Right ventricle myocardium inferior (tissue), 1 donor: ENCODE measurements at regions not wholly inside any gene's neighbourhood (a gene's known extent, or its start where the extent isn't known, plus 50 kb on each side); places are given as distances from the start of the nearest gene placed in this dataset.
"Not testable (repeated sequence)": the region's sequence is repeated elsewhere in the genome, so short reads cannot be mapped to it uniquely, and the experiment has no call there.

Experiments used
- ATAC-seq: fragments of 200-7000 bp; cut with Tn5 transposase; one replicate; pipeline ENCODE4 v1.9.1; 2020; ENCODE audit warnings: mild to moderate bottlenecking, moderate library complexity
- DNase-seq: peaks from one replicate; pipeline ENCODE4 v3.0.0; 2021; ENCODE audit errors: missing footprints
- intact Hi-C: fragments of 100-400 bp; cut with DNase I; formaldehyde crosslinking; loops from one replicate; pipeline ENCODE4 v1.11.0; 2022
- donor health status: DM: no; HTN: yes; CAD: no; lungs with severe emphysema.

DNA sequence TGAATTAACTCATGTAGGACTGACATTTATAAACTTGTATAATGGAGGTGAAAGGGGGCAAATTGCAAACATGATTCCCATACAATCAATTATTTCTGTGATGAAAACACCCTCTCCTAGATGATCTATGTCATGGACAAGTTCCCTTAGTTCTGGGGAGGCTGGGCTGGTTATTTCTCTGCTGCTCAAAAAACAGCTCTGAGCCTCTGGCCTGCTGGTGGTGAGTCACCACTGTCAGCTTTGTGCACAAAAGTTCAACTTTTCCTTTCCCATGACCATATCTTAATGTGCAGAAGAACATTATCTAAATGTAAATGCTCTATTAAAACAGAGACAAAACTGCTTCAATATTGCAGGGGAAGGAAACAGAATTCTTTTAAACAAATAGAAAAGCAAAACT is 85.0 kb downstream of the HMHB1 start:
- DNase-seq (no peak), ATAC-seq (no peak)
- intact Hi-C loops, result no loop called here

DNA sequence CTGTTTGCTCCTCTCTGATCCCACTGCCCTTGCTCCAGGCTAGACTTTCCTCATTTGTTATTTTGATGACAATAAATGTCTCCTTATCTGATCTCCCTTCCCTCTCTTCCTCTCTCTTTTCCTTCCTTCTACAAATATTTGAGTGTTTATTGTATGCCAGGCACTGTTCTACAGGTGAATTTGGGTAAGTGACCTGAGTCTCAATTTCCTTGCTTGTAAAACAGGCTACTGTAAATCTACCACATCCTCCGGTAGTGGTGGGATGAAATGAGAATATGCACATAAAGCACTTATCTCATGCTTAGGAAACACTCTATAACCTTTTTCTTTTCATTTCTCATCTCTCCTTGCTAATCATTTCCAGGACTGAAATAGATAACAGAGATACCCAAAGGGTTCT is 86.4 kb downstream of the HMHB1 start:
- intact Hi-C loops, result no loop called here
- ATAC-seq (no peak), DNase-seq (no peak)

DNA sequence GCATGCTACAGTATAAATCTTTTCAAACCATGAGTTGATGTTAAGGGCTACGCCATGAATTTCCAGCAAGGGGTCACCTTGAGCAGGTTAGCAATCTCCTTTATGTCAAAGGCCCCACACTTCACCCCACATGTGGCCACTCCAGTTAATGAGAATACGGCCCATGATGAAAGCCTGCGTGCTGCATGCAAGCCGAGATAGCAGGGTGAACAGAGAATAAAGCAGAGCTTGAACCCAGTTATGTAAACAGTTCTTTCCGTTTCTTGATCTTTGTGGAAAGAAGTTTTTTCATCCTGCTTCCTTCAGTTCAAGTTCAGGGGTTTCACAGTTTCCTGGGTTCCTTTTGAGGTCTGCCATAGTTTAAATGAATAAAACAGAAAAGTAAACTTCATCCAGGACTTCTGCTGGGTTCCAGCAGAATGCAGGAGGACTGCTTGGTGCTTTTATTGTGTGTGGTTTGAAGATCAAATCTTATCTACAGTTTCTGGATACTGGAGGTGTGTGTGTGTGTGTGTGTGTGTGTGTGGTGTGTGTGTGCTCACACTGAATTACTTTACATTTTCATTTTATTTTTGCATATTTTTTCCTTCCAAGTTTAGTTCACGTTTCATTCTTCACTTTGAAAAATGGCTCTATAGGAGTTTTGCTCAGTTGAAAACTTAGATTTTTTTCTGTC is 87.1 kb downstream of the HMHB1 start:
- DNase-seq (no peak), ATAC-seq (no peak)
- intact Hi-C loops, result no loop called here

DNA sequence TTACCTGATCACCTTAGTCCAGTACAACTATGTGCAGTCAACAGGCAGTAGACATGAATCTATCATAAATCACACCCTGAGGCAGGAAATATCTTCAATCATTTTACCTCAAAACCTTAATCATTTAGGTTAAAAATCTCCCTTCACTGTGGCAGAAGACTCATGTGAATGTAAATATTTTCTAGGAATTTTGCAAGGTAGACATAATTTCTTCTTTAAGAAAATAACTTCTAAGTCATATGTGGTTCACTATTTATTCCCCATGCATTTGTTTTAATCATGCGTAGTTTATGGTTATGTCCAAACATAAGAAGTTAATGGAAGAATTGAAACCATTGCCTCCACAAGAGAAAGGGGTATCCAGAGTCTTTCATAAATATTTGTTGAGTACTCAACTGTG is 97.0 kb downstream of the HMHB1 start:
- DNase-seq (no peak), ATAC-seq (no peak)
- intact Hi-C loops, result no loop called here

DNA sequence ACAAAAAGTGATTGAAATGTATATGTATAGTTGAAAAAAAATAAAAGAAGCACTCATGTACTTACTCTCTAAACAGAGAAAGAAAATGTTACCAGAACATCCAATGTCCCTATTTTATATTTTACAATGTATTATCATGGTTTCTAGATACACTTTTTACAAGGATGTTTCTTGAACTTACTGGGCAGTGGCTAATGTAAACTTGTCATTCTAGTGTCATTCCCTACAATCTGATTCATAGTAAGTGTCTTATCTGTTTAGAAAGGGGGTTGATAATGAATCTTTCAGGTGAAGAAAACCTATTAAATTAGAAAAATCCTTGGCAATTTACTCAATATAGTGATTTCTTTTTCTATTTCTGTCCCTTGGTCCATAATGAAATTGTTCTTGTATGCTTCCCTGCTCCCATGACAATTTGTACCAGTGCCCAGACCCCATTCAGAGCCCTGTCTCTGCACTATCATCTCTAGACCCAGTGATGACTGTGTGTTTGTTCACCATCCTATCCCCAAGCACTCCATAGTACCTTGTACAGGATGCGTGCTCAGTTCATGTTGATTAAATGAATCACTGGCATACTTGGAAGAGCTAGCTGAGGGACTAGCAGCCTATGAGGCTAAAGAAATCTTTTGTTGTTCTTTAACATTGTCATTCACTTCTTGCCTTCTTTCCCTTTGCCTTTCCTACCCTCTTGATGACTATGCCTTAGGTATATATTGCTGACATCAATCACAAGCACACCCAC is 101.2 kb downstream of the HMHB1 start:
- DNase-seq, result no peak
- intact Hi-C loops, result no loop called here
- no peak for ATAC-seq

DNA sequence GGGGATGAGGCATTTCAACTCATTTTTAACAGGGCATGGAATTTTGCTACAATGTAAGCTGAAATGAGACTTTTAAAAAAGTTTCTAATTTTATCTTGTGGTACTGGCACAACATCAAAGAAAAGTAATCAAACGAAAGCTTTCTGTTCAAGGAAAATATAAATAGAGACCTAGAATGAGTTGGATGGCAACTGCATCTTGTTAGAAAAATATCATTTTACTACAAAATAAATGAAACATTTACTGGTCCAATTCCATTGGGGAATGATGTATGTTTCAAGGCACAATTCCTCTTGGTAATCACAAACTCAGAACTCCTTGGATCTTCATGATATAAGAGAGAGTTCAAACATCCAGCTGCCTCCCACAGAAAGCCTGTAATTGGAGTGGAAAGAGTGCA is 102.8 kb downstream of the HMHB1 start:
- ATAC-seq (no peak), DNase-seq (no peak)
- intact Hi-C loops, result no loop called here

DNA sequence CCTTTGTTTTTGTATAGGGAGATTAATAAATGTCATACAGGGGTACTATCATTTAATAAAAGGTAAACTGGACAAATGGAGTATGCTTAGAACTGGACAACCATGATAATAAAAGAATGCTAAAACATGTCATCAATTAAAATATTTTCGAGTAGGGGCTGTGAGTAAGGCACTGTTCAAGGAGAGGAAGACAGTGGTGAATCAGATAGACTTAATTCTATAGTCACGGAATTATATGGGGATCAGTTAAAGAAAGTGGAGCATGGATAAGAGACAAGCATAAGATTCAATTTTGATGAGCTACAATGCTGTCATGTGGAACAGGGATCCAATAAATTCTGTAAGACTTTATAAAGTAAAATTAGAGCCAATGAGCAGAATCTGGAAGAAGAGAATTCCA is 104.5 kb downstream of the HMHB1 start:
- DNase-seq (no peak), ATAC-seq (no peak)
- intact Hi-C loops, result no loop called here

DNA sequence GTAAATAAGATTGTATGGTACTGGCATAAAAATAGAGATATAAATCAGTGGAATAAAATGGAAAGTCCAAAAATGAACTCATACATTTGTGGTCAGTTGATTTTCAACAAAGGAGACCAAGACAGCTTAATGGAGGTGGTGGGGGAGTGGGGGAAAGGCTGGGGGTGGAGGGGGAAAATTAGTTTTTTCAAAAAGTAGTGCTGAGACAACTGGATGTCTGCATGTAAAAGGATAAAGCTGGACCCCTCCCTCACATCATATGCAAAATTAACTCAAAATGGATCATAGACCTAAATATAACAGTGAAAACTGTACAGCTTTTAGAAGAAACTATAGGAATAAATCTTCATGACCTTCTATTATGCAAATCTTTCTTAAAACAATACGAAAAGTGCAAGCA is 107.0 kb downstream of the HMHB1 start:
- no peak for ATAC-seq
- intact Hi-C loops, result no loop called here

DNA sequence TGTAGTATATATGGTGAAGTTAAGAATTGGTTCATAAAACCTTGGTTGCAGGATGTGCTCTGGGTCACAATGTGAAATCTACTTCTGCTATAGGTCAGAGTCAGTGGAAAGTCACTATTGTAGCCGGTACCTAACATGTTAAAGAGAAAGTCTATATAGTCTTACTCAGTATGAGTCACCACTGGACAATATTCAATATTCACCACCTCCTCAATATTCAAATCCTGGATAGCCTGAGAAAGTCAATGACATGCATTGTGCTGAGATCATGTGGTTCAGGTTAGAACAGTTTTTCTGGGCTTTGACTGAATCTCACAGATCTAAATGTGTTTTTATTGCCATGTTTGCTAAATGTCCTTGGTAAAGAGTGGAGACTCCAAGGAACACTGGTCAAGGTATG is 108.8 kb downstream of the HMHB1 start:
- intact Hi-C loops, result no loop called here
- ATAC-seq (no peak), DNase-seq (no peak)

More for the DNA sequence above, 107.0 kb downstream of the HMHB1 start:
- no peak for DNase-seq

DNA sequence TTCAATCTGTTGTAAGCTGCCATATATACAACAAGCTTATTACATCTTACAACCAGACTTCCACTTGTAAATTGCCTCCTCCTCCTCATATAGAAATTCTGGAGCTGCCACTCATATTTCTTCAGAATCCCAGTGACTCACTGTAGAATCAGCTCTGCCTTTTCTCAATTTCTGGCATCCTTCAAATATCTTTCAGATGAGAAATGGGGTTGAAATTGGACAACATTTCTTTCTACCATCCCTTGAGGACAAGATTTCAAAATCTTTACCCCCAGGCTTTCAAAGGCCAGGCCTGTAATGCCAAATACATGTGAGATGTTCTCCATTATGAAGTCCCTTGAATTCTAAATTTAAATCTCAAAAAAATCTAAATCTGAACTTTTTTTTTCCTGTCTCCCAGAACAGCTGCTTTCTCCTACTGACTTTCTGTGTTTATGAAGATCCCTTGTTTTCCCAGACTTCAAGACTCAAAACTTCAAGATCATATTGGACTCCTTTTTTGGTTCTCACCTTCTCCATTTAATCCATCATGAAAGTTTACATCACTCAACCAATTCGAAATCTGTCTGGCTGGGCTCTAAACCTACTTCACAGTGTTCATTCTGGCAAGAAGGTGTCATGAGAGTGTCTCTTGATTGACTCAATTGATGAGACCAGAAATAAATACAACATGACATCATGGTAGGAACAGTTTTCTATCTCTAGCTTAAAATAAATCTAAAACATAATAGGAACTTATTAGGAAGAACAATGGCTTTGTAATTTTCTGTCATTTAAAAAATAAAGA is 109.8 kb downstream of the HMHB1 start:
- ATAC-seq, result peak; percentile 68
- intact Hi-C loops, result no loop called here
- DNase-seq, result no peak

DNA sequence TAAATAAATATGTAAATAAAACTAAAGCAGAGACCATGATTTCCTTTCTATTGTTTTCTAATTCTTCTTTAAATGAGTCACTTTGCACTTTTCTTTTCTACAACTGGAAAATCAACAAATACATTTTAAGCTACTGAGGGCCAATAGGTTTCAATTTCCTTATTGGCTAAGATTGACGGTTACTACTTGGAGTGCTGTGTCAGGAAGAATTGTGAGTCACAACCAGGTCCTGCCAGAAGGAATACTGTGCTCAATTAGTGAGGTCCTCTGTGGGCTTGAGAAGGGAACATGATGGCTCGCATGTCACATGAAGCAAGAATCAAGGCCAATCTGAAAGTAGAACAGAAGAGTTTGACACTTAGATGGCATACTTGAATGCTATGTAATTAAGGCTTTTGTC is 110.8 kb downstream of the HMHB1 start:
- no peak for DNase-seq
- ATAC-seq, result peak; percentile 89
- intact Hi-C loops, result no loop called here

DNA sequence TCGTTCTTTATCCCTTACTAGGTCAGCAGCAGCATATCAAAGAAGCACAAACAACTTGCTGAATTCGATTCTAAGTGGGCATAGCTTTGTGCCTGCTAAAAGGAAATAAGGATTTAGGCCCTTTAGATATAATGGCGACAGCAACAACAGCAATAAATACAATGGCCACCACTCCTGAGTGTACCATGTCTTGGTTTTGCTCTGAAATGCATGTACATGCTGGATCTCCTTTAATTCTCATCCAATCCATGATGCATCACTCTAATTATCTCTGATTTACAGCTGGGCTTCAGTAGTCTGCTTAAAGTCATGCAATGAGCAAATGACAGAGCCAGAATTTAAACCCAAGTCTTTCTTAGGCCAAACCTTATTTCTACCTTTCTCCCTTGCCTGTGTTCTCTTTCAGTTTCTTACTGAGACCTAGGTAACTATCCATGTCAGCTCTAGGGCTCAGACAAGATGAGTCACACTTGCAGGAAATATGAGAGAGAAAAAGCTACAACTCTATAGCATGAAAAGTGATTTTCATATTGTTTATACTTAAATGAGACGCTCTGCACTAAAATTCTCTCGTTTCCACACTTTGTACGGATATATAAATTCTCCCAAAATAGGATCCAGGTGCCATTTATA is 111.8 kb downstream of the HMHB1 start:
- intact Hi-C loops, result no loop called here
- no peak for DNase-seq
- ATAC-seq, result no peak

DNA sequence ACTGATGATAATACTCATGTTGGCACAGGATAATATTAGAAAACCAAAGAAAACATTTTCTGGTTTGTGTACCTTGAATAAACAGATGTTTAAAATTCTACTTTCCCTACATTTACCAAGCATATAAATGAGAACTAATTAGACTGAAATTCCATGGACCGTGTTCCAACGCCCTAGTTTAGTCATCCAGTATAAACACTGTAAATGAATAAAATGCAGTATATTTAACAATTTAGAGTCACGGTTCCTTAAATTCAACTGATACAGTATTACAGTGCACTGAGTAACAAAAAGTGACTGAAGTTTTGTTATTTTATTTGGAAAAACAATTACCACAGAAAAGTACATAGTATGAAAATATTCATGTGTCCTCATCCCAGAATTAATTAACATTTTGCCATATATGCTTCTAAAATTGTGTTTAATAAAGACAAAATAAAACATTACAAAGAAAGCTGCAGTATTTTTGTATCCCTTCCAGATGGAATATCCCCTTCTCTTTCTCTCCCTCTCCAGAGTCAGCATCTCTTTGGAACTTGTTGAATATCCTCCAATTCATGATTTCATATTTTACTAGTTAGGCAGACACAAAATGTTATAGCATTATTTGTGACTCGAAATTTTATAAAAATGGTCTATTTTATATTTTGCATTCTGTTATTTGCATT is 112.5 kb downstream of the HMHB1 start:
- DNase-seq (no peak), ATAC-seq (no peak)
- intact Hi-C loops, result no loop called here

DNA sequence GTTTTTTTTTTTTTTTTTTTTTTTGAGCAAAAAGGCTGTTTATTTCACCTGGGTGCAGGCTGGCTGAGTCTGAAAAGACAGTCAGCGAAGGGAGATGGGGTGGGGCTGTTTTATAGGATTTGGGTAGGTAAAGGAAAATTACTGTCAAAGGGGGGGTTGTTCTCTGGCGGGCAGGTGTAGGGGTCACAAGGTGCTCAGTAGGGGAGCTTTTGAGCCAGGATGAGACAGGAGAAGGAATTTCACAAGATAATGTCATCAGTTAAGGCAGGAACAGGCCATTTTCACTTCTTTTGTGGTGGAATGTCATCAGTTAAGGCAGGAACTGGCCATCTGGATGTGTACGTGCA is 113.0 kb downstream of the HMHB1 start:
- ATAC-seq, intact Hi-C loops: not testable (repeated sequence)

DNA sequence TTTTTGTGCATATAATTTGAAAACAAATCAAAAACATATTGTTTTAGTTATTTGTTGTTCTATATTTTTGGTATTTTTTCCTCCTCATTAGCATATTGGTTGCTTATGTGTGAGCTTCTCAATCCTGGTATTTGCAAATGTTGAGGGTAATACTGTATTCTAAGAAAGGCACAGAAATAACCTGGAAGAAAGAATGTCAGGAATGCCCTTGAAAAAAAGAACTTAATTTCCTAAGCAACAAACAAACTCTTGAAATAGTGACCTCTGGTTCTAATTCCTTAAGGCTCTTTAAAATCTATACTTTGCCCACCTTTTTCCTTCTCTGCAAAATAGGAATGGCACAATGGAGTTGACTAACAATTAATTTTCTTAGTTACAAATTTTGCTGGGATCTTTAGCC is 117.5 kb downstream of the HMHB1 start:
- intact Hi-C loops, result no loop called here
- ATAC-seq (no peak), DNase-seq (no peak)

More for the DNA sequence above, 113.0 kb downstream of the HMHB1 start:
- DNase-seq, result not testable (repeated sequence)

DNA sequence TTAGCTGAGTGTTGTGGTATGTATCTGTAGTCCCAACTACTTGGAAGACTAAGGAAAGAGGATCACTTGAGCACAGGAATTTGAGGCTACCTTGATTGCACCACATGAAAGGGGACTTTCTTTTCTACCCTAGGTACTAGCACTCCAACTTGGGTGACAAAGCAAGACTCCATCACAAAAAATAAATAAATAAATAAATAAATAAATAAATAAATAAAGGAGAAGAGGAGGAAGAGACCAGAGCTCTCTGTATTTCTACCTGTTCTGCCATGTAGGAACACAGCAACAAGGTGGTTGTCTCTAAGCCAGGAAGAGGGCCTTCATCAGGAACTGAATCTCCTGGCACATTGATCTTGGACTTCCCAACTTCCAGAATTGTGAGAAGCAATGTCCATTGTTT is 118.6 kb downstream of the HMHB1 start:
- no peak for ATAC-seq
- no peak for DNase-seq
- intact Hi-C loops, result no loop called here

DNA sequence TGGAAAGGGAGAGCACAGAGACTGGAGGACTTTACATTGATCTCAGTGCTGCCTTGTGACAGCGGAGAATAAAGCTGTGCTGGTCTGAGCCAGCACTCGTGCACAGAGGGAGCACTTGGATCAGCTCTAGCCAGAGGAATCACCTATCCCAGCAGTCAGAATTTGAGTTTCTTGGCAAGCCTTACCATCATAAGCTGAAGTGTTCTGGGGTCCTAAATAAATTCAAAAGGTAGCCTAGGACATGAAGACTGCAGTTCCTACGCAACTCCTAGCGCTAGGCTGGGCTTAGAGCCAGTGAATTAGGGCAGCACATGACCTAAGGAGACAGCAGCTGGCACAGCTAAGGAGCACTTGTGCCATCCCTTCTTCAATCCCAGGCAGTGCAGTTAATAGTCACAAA is 119.5 kb downstream of the HMHB1 start:
- intact Hi-C loops, result no loop called here
- ATAC-seq (peak; percentile 64), DNase-seq (no peak)

DNA sequence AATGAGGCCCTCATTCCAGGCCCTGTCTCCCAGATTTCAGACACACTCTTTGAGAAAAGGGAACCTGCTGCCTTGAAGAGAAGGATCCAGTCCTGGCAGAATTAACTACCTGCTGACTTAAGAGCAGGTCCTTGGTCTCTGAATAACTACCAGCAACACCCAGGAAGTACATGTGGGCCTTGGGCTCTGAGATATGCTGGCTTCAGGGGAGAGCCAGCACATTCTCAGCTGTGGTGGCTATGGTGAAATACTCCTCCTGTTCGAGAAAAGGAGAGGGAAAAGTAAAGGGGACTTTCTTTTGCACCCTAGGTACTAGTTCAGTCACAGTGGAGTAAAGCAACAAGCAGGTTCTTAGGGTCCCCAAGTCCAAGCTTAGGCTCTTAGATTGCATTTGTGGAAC is 120.0 kb downstream of the HMHB1 start:
- ATAC-seq, result no peak
- intact Hi-C loops, result no loop called here
- DNase-seq, result no peak

DNA sequence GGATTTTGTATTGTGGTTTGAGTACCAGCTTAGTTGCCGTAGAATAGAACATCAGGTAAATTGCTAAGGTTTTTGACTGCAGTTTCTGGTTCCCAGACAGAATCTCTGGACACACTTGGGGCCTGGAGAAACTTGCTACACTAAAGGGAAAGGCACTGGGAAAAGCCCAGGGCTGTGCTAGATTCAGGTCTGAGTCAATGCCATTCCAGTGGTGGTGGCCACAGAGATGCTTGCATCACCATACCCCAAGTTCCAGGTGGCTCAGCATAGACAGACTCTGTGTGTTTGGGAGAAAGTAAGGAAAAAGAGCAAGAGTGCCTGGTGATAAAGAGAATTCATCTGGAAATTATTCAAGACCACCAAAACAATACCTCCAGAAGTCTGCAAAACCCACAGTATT is 120.6 kb downstream of the HMHB1 start:
- ATAC-seq (no peak), DNase-seq (no peak)
- intact Hi-C loops, result no loop called here
